ENCODE measurements at regions not wholly inside any gene's neighbourhood (a gene's known extent, or its start where the extent isn't known, plus 50 kb on each side); places are given as distances from the start of the nearest gene placed in this dataset.

- no peak for DNase-seq
Observed at GRCh38 chr4:183563874-183564273, 59.0 kb downstream of the ING2 start.

- peak; percentile 22 to 34 for DNase-seq
Observed at GRCh38 chr4:183571350-183571941, 66.6 kb downstream of the ING2 start.

GRCh38 chr4:183576701-183577404 lies 72.0 kb downstream of the ING2 start:
- no peak for DNase-seq

- DNase-seq: no peak
Observed at GRCh38 chr4:183580370-183580769, 75.5 kb downstream of the ING2 start.

GRCh38 chr4:183580849-183581248 lies 76.0 kb downstream of the ING2 start:
- no peak for DNase-seq

GRCh38 chr4:183586824-183587223 lies 72.2 kb downstream of the RWDD4 start:
- DNase-seq: no peak

- no peak for DNase-seq
Observed at GRCh38 chr4:183588169-183588675, 70.8 kb downstream of the RWDD4 start.

GRCh38 chr4:183588691-183589090 lies 70.3 kb downstream of the RWDD4 start:
- no peak for DNase-seq

- DNase-seq: no peak
Observed at GRCh38 chr4:183589461-183590099, 69.4 kb downstream of the RWDD4 start.
